CD4-positive, alpha-beta T cell (primary cell): ENCODE measurements at regions not wholly inside any gene's neighbourhood (a gene's known extent, or its start where the extent isn't known, plus 50 kb on each side); places are given as distances from the start of the nearest gene placed in this dataset.

ENCODE experiments used
- ATAC-seq: fragments of 200-7000 bp; cut with Tn5 transposase; one replicate; pipeline ENCODE4 v1.10.0; 2022; ENCODE audit warnings: mild to moderate bottlenecking; ENCODE audit not compliant: poor library complexity
- CTCF ChIA-PET: fragments of 350-600 bp; sonication (Branson Sonifier 250); formaldehyde crosslinking; loops from one replicate; lab custom pipeline; 2021; ENCODE audit warnings: antibody characterized with exemption, inconsistent platforms; lab: Charles Lee
- POLR2A ChIA-PET: fragments of 350-600 bp; sonication (Branson Sonifier 250); formaldehyde crosslinking; loops from one replicate; lab custom pipeline; 2021; ENCODE audit warnings: antibody characterized with exemption, inconsistent platforms; lab: Charles Lee
- DNase-seq, 14 experiments: peaks; one replicate each; pipeline ENCODE4 v3.0.0-alpha.2; 2013 to 2020; ENCODE audit warnings: mixed read lengths in 2 of 14
- H3K27ac ChIP-seq, 2 donors: one replicate each; pipeline versions ENCODE4 v1.5.1 to v1.7.0; 2013; ENCODE audit warnings: low read length in 2 of 2, low read depth in 1 of 2, mild to moderate bottlenecking in 1 of 2
- H3K27me3 ChIP-seq, 2 experiments: 1 replicate in 1 of 2; 2 replicates in 1 of 2; pipeline versions ENCODE4 v1.6.1 to v1.7.0; 2013; ENCODE audit warnings: low read length in 2 of 2, control low read depth in 1 of 2, mild to moderate bottlenecking in 1 of 2, moderate library complexity in 1 of 2; ENCODE audit not compliant: insufficient read depth in 2 of 2, control insufficient read depth in 1 of 2
- H3K36me3 ChIP-seq: one replicate; pipeline ENCODE4 v1.6.1; 2013; ENCODE audit warnings: low read length, control low read depth; ENCODE audit not compliant: insufficient read depth
- H3K4me1 ChIP-seq: one replicate; pipeline ENCODE4 v1.6.1; 2013; ENCODE audit warnings: low read length, control low read depth; ENCODE audit not compliant: insufficient read depth
- H3K4me3 ChIP-seq: one replicate; pipeline ENCODE4 v1.5.1; 2013; ENCODE audit warnings: mild to moderate bottlenecking, low read length, moderate library complexity
- H3K9me3 ChIP-seq, 2 experiments: 1 replicate in 1 of 2; 2 replicates in 1 of 2; pipeline versions ENCODE4 v1.6.1 to v1.7.0; 2013; ENCODE audit warnings: low read length in 2 of 2, mild to moderate bottlenecking in 2 of 2, control low read depth in 1 of 2, moderate library complexity in 1 of 2; ENCODE audit not compliant: control insufficient read depth in 1 of 2, insufficient read depth in 1 of 2
- H3K27ac Mint-ChIP-seq: one replicate; pipeline ENCODE4 v1.8.0; 2020; ENCODE audit warnings: mixed read lengths
- H3K27me3 Mint-ChIP-seq: one replicate; pipeline ENCODE4 v1.8.0; 2021; ENCODE audit warnings: mixed read lengths
- H3K36me3 Mint-ChIP-seq: one replicate; pipeline ENCODE4 v1.8.0; 2021; ENCODE audit warnings: low read depth, mixed read lengths
- H3K4me1 Mint-ChIP-seq: one replicate; pipeline ENCODE4 v1.8.0; 2021; ENCODE audit warnings: low read depth, mixed read lengths
- H3K4me3 Mint-ChIP-seq: one replicate; pipeline ENCODE4 v1.8.0; 2020; ENCODE audit warnings: mild to moderate bottlenecking, mixed read lengths
- H3K9me3 Mint-ChIP-seq: one replicate; pipeline ENCODE4 v1.8.0; 2020; ENCODE audit warnings: mixed read lengths
- intact Hi-C, 2 experiments: fragments of 100-400 bp; cut with DNase I in 1 of 2; cut with micrococcal nuclease in 1 of 2; formaldehyde crosslinking; loops; one replicate each; pipeline versions ENCODE4 v1.15.1 to v1.9.0; 2023 to 2025; cut with DNase I, micrococcal nuclease
- TF ChIP-seq, protein P1 (sequence below): fragments of 200-600 bp; IDR thresholded peaks from one replicate; pipeline ENCODE4 v1.8.0; 2022; ENCODE audit warnings: antibody characterized with exemption, mild to moderate bottlenecking

DNA sequence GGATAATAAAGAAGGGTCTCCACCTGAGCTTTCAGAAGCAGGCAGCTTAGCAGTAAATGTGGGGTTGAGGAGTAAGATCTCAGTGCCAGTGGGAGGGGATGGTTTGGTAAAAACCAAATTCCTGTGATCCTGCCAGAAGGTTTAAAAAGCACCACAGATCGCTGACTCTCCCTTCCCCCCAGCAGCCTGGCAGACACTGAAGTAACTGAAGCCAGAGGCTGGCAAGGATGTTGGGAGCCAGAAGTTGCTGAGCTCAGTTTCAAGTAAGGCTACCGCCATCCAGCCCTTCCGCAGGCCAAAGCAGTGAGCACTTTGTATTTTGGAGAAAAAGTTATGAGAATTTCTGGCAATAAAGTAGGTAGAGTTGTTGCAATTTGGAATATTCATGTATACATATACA, 246.4 kb downstream of the ZNF621 start:
- POLR2A ChIA-PET = no interaction called here
- Mint-ChIP-seq H3K36me3 (no peaks in the 10 kb centered on the region), H3K27ac (no peak overlapping the region), H3K9me3 (no peaks in the 10 kb centered on the region), H3K4me3 (no peak overlapping the region), H3K4me1 (no peaks in the 10 kb centered on the region), H3K27me3 (peaks cover 2% of the 10 kb centered on the region)
- CTCF ChIA-PET = no interaction called here
- Histone ChIP-seq H3K4me3 (no peak overlapping the region), H3K27me3 (no peaks in the 10 kb centered on the region), H3K27ac (no peak overlapping the region), H3K9me3 (no peaks in the 10 kb centered on the region), H3K36me3 (no peaks in the 10 kb centered on the region), H3K4me1 (no peaks in the 10 kb centered on the region)
- DNase-seq = no peak
- intact Hi-C loops = no loop called here
- TF ChIP-seq, protein P1, sequence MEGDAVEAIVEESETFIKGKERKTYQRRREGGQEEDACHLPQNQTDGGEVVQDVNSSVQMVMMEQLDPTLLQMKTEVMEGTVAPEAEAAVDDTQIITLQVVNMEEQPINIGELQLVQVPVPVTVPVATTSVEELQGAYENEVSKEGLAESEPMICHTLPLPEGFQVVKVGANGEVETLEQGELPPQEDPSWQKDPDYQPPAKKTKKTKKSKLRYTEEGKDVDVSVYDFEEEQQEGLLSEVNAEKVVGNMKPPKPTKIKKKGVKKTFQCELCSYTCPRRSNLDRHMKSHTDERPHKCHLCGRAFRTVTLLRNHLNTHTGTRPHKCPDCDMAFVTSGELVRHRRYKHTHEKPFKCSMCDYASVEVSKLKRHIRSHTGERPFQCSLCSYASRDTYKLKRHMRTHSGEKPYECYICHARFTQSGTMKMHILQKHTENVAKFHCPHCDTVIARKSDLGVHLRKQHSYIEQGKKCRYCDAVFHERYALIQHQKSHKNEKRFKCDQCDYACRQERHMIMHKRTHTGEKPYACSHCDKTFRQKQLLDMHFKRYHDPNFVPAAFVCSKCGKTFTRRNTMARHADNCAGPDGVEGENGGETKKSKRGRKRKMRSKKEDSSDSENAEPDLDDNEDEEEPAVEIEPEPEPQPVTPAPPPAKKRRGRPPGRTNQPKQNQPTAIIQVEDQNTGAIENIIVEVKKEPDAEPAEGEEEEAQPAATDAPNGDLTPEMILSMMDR = no peak
- no peak for ATAC-seq

DNA sequence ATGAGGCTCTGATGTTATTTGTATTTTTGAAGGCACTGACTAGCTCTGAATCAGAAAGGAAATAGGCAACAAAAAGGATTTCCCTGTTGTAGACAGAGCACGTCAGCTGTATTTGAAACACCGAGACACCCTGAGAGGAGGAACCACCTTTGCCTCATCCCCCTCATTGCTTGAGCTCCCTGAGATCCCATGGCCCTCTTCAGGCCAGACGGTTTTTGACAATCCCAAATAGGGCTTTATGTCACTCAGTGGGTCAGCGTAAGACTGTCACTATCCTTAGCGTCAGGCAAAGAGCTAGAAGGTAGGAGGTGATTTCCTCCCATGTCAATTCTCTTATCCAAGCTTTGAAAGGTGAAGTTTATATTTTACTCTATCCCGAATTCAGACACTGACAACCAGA, 254.3 kb downstream of the ZNF621 start:
- H3K9me3 Mint-ChIP-seq = no peaks in the 10 kb centered on the region
- no peaks in the 10 kb centered on the region for H3K36me3 ChIP-seq
- CTCF ChIA-PET = no interaction called here
- no peak overlapping the region for H3K27ac Mint-ChIP-seq
- intact Hi-C loops = no loop called here
- H3K4me1 ChIP-seq = no peaks in the 10 kb centered on the region
- ATAC-seq (no peak), DNase-seq (no peak)
- no peak overlapping the region for H3K27ac ChIP-seq
- TF ChIP-seq, protein P1 = no peak
- no peaks in the 10 kb centered on the region for H3K4me1 Mint-ChIP-seq
- POLR2A ChIA-PET = no interaction called here
- no peaks in the 10 kb centered on the region for H3K36me3 Mint-ChIP-seq
- H3K9me3 ChIP-seq = no peaks in the 10 kb centered on the region
- H3K4me3 ChIP-seq = no peak overlapping the region
- no peak overlapping the region for H3K4me3 Mint-ChIP-seq
- peaks cover 11% of the 10 kb centered on the region for H3K27me3 Mint-ChIP-seq
- peaks cover 0 to 2% of the 10 kb centered on the region in 2 experiments for H3K27me3 ChIP-seq

DNA sequence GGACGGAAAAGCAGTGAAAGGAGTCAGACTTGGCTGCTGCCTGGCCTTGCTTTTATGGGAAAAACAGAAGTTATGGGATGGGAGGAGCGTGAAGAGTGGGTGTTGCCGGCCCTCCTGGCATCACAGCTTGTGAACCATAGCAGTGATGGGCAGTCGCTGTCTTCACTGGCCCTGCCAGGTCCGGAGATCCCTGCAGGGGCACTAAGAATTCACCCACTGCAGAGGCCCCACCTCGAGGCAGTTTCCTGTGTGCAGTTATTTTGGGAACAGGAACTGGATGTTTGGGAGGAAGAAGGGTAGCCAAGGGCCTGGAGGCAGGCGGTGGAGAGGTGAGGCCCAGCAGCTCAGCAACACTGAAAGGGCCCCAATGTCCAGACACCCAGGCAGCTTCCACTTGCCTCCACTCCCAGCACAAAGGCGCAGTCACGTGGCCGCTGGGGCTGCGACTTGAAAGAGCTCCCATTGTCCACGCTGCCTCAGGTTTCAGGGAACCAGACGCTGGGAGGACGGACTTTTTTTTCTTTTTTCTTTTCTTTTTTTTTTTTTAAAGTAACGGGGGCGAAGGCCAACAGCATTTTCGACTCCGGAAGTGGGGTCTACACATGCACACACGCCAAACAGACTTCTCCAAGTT, 255.6 kb downstream of the ZNF621 start:
- Mint-ChIP-seq H3K36me3 (no peaks in the 10 kb centered on the region), H3K9me3 (no peaks in the 10 kb centered on the region), H3K4me1 (no peaks in the 10 kb centered on the region), H3K4me3 (no peak overlapping the region), H3K27ac (no peak overlapping the region), H3K27me3 (peaks cover 17% of the 10 kb centered on the region)
- Histone ChIP-seq H3K27ac (no peak overlapping the region), H3K36me3 (no peaks in the 10 kb centered on the region), H3K4me1 (no peaks in the 10 kb centered on the region), H3K27me3 (peaks cover 0 to 2% of the 10 kb centered on the region in 2 experiments), H3K9me3 (no peaks in the 10 kb centered on the region), H3K4me3 (no peak overlapping the region)
- TF ChIP-seq, protein P1 = no peak
- no peak for DNase-seq
- POLR2A ChIA-PET = no interaction called here
- CTCF ChIA-PET = no interaction called here
- ATAC-seq = no peak
- intact Hi-C loops = no loop called here
